Left colon (tissue), 2 donors: ENCODE measurements at regions not wholly inside any gene's neighbourhood (a gene's known extent, or its start where the extent isn't known, plus 50 kb on each side); places are given as distances from the start of the nearest gene placed in this dataset.
"Not testable (repeated sequence)": the region's sequence is repeated elsewhere in the genome, so short reads cannot be mapped to it uniquely, and the experiment has no call there.

Source experiments
- ATAC-seq: fragments of 200-7000 bp; cut with Tn5 transposase; one replicate; pipeline ENCODE4 v1.9.1; 2020; ENCODE audit warnings: mild to moderate bottlenecking, moderate library complexity
- DNase-seq, 2 donors: peaks; one replicate each; pipeline ENCODE4 v3.0.0-alpha.2; 2020
- intact Hi-C, 2 donors: fragments of 100-400 bp; cut with DNase I in 1 of 2; cut with micrococcal nuclease in 1 of 2; formaldehyde crosslinking; loops; one replicate each; pipeline versions ENCODE4 v1.11.2 to v1.14.0; 2022; cut with DNase I, micrococcal nuclease
- donor health status: DM: no; HTN: no; CAD: no.
- donor health status: DM: yes; HTN: yes; CAD: no.

DNA sequence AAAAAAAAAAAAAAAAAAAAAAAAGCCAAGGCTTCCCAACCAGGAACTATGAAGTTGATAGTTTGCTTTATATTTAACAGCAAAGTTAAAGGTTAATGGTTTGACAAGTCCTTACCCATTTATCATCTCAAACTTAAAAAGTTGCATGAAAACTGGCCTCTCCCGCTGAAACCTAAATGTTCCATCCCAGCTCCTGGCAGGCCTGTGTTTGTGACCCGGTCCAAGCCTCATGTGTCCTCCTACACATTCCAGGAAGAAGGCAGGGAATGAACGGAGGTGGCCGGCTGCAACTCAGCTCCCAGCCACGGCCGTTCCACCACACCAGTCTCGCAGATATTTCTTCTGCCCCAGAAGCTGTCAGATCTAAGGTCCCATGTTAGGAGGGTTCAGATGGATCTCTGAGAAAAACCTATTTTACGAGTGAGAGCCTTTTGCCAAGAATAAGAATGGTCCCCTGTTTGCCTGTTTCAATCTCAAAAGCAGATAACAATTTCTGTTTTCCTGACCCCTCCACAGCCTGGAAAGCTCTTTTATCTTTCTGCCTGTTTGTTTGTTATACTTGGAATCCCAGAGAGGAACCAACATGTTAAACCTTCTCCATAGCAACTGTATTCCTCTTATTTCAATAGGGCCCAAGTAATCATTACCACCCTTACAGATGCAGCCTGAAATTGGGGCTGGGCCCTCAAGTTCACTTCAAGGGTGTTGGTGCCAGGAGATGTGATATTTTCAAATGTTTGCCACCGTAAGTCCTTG is 56.5 kb downstream of the KCTD12 start:
- DNase-seq (peak in 1 of 2 donors; percentile 41), ATAC-seq (peak; percentile 37)
- intact Hi-C loops, result no loop called here

DNA sequence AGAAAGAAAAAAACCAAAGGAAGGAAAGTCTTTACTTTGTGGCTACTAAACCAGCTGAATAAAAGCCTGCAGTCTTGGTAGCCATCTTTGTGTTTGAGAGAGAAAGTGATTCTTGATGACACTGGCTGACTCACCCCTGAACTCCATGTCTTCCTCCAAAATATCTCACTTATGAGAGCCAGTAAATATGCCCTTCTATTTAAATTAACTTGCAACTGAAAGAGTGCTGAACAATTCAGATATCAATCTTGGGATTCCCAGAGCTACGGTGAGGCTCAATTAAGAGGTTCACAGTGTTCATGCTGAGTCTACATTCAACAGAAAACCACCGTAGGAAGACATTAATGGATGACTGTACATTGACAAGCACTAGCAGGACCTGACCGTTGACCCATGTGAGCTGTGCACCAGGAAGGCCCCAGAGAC is 57.9 kb downstream of the KCTD12 start:
- intact Hi-C loops, result no loop called here
- DNase-seq, result no peak

DNA sequence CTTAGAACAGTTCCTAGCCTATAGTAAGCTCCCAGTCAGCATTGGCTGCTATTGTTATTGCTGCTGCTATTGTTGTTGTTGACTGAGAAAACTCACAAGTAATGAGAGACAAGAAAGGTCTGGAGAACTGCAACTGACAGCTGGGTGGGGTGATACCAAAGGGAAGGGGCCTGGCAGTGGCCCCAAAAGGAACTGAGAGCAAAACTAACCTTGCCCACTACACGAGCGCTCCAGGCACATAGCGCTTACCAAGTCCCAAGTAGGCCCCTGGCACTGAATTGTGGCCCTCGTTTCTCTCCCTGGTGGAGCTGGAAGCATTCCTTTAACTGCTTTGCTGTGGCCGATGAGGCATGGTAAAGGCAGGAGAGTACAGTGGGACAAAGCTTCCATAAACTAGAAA is 59.7 kb downstream of the KCTD12 start:
- intact Hi-C loops, result no loop called here
- DNase-seq (no peak), ATAC-seq (no peak)

More for the DNA sequence above, 57.9 kb downstream of the KCTD12 start:
- no peak for ATAC-seq

DNA sequence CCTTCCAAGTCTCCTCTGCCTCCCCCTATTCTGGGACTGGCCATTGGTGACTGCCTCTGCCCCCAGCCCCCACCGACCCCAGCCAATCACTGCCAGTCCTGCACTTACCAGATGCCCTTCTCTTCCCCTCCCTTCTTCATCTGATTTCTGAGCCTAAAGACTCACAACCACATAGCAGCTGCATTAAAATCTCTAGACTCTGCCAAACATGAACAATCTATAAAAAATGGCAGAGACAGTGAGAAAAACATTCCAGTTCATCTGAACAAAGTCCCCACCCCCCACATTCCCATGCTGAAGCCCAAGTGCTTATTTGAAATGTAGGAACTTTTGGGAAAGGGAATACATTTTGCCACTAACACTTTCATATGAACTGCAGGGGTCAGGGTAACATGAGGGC is 60.8 kb downstream of the KCTD12 start:
- ATAC-seq, result no peak
- intact Hi-C loops, result no loop called here
- DNase-seq, result no peak

DNA sequence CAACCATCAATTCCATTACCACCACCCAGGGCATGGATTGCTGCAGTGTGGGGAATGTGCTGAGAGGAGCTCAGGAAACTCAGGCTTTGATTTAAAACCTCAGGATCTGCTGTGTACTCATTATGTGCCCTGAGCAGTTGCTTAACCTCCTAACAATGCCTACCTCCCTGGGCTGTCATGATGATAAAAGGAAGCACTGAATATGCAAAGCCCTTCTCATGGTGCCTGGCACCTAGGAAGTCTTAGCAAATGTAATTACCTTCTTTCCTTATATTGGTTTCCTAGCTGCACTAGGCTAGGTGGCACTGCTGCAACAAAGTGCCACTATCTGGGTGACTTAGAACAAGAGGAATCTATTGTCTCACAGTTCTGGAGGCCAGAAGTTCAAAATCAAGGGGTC is 62.2 kb downstream of the KCTD12 start:
- DNase-seq (no peak), ATAC-seq (peak; percentile 72)
- intact Hi-C loops, result no loop called here

DNA sequence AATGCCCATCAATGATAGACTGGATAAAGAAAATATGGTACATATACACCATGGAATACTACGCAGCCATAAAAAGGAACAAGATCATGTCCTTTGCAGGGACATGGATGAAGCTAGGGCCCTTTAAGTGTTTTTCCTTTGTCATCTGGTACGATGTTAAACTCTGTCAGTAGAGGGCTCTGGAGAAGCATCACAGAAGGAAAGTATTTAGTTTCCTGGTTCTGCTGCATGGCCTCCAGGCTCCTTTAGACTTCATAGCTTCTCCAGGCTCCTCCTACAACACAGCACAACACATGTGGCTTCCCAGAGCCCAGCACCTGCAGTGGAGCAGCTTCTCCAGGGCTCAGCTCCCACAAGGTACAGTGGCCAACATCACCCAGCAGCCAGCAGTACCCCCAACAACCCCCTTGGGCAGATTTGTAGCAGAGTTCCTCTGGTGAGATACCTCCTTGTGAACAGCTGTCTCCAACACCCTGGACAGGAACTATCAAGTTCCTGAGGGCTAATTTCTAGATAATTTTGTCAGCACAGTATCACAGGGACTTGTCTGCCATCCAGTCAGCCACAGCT is 63.4 kb downstream of the KCTD12 start:
- ATAC-seq (peak; percentile 92), DNase-seq (peak in 1 of 2 donors; percentile 50)
- intact Hi-C loops, result no loop called here

DNA sequence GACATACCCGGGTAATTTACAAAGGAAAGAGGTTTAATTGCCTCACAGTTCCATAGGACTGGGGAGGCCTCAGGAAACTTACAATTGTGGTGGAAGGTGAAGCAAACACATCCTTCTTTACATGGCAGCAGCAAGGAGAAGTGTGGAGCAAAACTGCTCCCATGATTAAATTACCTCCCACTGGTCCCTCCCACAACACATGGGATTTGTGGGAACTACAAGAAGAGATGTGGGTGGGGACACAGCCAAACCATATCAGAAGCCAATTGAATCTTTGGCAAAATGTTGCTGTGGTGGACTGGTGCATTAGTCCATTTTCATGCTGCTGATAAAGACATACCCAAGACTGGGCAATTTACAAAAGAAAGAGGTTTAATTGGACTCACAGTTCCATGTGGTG is 65.0 kb downstream of the KCTD12 start:
- intact Hi-C loops, DNase-seq, ATAC-seq: not testable (repeated sequence)

DNA sequence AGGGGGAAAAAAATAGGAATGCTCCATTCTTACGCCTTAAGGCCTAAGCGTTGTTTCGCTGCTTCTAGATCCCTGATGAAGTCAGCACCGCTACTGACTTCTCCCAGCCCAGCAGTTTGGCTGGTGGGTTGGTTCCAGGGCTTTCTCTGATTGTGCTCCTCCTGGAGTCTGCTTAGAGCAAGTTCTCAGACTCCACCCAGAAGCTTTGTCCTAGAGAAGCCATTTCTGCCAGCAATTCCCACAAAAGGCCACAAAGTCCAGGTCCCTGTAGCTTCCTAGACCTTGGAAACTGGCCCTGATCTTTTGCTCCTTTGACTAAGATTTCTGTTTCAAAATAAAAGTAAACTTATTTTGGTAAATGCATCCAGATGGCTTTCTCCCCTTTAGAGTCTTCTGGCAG is 65.4 kb downstream of the KCTD12 start:
- peak; percentile 35 for ATAC-seq
- no peak for DNase-seq
- intact Hi-C loops, result no loop called here

DNA sequence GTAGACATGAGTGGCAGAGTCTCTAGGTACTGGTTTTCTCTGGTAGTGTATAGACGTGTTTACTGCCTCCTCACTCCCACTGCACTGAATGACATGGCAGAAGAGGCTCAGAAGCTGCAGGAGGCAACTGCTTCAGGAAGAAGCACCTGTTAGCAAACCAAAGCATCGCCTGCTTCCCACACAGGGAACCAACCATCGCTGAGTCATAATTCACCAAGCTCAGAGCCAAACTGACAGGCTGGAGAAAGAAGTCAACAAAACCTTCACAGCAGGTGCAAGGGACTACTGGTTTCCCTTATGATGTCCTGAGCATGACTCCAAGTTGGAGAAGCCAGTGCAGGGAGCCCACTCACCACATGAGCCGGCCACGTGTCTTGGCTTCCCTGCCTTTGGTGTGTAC is 69.8 kb downstream of the KCTD12 start:
- DNase-seq (no peak), ATAC-seq (no peak)
- intact Hi-C loops, result no loop called here

DNA sequence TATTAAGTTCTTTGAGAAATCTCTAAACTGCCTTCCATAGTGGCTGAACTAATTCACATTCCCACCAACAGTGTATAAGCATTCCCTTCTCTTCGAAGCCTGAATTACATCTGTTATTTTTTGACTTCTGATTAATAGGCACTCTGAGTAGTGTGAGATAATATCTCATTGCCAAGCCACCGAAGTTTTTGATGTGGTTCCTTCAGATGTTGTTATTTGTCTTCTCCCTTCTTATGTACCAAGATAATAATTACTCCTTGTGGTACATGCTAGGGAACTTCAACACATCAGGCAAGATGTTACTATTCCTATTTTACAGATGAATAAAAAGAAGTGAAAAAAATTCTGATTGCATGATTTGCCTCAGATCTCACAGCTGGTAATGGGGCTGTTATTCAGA is 70.9 kb downstream of the KCTD12 start:
- ATAC-seq, result no peak
- no peak for DNase-seq
- intact Hi-C loops, result no loop called here

DNA sequence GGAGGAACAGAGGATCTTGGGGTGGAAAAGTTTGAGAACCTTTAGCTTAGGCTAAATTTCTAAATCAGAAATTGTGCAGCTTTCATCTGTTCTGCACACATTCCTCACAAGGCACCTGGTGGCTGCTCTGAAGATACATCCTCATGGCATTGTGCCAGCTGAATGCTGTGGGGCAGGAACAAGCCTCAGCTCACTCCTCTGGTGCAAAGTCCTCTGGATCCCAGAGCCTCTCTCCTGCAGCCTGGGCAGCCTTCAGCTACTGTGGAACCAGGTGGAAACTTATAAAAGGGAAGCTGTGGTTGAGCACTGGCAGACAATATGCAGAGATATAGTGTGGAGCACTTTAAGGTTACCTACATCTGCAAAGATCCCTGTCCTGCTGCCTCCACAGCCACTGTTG is 72.3 kb downstream of the KCTD12 start:
- intact Hi-C loops, result no loop called here
- ATAC-seq (peak; percentile 100), DNase-seq (peak; percentile 87 to 89)

DNA sequence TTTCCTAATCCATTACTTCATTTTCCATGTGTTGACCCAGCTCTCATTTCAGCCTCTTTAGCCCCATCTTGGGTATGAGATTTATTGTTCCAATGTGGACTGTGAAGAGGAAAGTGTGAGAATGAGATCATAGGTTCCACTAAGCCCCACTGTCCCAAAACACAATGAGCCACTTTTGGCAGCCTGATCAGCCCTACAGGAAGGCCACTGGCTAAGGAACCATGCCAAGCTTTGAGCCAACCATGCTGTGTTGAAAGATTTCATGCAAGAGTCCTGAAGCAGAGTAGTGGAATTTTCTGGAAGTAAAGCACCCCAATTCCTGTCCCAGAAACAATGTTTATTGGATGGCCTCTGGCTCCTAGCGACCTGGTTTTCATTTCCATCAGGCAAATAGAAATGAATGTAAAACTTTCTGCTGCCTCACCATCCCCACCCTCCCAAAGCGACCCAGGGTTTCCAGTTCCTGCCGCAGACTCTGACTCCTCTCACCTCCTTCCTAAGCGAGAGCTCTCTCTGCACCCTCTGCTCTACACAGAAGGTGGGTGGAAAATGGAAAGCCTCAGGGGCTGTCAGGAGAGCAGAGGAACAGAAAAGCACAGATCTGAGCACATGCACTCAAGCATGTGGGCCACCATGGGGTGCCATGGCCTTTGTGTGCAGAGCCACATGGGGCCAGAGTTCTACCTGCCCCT is 73.1 kb downstream of the KCTD12 start:
- intact Hi-C loops, result no loop called here
- DNase-seq (no peak), ATAC-seq (no peak)

DNA sequence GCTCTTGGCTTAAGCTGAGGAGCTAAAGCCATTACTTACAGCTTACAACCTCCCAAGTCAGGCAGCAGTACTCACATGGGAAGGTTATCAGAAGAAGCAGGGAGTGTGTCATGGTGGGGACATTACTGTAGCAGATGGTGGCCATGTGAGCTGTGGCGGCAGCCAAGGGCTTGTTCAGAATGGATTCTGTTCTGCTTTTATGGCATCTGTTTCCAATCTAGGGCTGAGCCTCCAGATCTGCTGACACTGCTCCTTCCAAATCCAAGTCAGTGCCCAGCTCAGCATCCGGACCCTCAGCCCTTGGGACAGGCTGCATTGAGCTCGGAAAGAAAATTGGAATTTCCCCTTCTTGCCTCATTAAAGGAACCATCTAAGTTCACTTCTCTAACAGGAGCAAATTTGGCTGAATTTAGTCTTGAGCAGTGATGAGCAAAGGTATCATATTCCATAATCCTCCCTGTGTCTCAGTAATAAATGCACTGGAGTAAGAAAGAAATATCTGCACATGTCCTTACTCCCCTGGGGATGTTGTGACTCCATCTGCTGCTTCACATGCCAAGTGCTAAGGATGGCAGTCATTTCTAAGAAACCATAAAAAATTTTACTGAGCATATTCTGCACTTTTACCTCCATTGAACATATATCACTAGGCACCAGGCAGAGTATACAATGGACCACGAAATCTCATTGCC is 73.9 kb downstream of the KCTD12 start:
- intact Hi-C loops, result no loop called here
- DNase-seq (no peak), ATAC-seq (no peak)

DNA sequence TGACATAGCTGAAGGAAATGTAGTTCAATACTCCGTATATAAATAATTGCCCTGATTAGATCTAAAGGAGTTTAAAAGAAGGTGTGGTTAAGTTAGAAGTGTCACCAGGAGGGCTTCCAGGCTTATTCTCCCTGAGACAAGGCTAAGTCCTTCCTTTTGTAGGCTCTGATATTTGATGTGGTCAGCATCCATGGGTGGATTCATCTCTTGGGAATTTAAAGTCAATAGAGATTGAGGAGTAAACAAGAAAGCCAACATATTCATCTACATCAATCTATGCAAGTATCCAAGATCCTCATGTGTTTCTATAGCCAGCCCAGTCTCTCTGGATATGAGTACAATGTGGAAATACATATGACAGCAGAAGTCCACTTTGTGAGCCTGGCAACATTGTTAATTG is 76.8 kb downstream of the KCTD12 start:
- no peak for DNase-seq
- no peak for ATAC-seq
- intact Hi-C loops, result no loop called here

DNA sequence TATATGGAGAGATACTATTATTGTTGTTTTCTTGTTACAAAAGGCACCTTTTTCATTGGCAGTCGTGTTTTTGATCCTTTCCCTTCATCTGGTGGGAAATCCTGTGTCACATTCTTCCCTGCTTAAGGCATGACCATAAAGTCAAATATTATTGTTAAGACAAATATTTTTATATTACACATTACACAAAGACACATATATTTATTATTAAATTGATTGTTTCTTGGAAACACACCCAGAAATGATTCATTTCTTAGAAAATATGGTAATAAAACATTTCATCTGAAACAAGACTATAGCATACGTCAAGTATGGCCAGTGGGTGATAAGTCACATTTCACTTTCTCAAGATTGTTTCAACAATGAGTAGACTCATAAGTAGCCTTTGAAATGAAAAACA is 77.3 kb downstream of the KCTD12 start:
- ATAC-seq, result no peak
- no peak for DNase-seq
- intact Hi-C loops, result no loop called here

DNA sequence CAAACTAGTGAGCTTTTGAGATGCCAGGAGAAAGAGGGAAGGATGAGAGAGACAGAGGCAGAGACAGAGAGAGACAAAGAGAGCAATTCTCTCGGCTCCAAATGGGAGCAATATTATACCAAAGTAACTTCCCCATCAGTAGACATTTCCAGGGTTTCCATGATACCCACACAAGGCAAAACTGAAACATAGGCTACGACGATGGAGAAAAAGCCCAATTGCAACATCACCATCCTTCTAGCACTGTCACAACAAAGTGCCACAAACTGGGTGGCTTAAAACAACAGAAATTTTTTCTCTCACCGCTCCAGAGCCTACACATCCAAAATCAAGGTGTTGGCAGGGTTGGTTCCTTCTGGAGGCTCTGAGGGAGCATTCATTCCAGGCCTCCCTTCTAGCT is 81.4 kb downstream of the KCTD12 start:
- intact Hi-C loops, result no loop called here
- ATAC-seq (no peak), DNase-seq (no peak)

DNA sequence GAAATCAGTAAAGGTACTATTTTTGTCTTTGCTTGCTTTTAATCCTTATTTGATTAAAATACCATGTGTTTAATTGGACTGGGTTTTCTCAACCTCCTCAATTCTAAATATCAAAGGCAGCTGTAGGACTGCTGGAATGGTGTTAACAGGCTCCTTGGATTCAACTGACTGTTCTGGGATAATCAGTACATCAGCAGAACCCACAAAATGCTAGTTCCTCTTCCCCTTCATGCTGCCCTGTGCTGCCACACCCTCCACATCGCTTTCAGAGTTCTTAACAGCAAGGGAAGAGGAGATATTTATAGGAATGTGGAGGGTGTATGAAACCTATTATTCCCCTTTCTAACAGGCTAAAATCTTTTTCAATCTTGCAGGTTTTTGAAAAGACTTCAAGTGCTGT is 82.4 kb downstream of the KCTD12 start:
- no peak for DNase-seq
- ATAC-seq, result no peak
- intact Hi-C loops, result no loop called here

DNA sequence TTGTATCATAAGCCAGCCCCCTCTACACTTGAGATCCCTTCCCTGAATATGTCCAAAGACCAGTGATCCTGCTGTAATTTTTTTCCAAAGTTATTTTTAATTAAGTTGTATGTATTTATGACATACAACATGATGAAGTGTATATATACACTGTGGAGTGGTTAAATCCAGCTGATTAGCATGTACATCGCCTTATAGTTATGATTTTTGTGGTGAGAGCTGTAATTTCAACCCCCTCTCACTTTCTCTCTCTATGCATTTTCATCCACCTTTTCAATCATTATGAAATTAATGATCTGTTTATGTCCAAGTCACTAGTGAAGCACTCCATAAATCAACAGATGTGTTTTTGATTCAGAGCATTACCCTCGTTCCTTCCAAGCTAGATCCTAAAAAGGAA is 85.3 kb downstream of the KCTD12 start:
- intact Hi-C loops, result no loop called here
- no peak for DNase-seq

DNA sequence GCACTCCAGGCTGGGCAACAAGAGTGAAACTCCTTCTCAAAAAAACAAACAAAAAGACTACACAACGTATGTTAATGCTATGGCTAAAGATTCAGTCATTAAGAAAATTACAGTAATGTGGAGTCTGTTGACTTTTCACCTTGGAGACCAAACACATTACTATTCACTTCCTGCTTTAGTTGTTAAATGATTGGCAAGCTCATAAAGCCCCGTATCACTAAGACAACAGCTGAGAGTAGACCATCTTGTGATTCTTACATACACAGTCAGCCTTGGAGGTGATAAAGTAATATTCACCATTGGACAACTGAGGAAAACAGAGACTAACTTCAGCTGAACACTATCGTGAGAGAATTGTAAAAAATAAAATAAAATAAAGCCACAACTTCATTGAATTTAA is 86.5 kb downstream of the KCTD12 start:
- ATAC-seq (peak; percentile 93), DNase-seq (no peak)
- intact Hi-C loops, result no loop called here

More for the DNA sequence above, 85.3 kb downstream of the KCTD12 start:
- no peak for ATAC-seq

DNA sequence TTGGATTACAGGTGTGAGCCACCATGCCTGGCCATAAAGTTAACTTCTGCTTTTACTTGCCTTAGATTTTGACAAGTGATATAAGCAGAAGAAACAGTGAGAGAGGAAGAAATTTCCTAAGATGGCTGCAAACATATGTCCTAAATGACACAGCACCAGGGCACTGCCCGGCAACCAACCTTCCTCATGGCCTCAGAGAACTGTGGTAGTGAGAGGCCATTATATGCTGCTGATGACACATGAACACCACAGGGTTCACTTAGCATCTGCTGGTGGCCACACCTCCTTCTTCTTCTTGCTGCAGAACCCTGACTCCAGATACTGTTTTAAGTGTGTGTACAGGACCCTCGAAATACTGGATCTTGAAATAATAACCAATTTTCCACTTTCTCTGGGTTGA is 88.2 kb downstream of the KCTD12 start:
- DNase-seq (no peak), ATAC-seq (peak; percentile 44)
- intact Hi-C loops, result no loop called here
